GM19438 (cell line): ENCODE measurements at regions not wholly inside any gene's neighbourhood (a gene's known extent, or its start where the extent isn't known, plus 50 kb on each side); places are given as distances from the start of the nearest gene placed in this dataset.
"Not testable (repeated sequence)": the region's sequence is repeated elsewhere in the genome, so short reads cannot be mapped to it uniquely, and the experiment has no call there.

Experiments
- ATAC-seq: cut with Tn5 transposase; IDR thresholded peaks from one replicate; pipeline ENCODE4 v1.9.1; 2021; ENCODE audit warnings: low read depth; ENCODE audit not compliant: unreplicated experiment

DNA sequence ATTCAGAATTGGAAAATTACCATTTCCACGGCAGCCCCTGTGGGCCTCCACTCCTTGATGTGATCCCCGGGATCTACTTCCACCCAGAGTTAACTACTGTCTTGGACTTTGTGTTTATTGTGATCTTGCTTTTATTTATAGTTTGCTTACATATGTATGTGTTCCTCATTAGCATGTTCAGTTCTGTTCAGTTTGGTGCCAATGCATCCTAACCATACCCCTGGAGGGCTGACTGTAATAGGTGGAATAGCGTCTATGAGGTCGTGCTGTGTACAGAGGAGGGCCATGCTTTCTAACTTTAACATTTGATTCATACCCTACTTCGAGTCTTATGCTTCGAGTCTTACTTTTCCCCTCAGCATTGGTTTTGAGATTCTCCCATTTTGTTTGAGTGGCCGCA lies 104.3 kb upstream of the SLC24A3 start:
- no peak for ATAC-seq

DNA sequence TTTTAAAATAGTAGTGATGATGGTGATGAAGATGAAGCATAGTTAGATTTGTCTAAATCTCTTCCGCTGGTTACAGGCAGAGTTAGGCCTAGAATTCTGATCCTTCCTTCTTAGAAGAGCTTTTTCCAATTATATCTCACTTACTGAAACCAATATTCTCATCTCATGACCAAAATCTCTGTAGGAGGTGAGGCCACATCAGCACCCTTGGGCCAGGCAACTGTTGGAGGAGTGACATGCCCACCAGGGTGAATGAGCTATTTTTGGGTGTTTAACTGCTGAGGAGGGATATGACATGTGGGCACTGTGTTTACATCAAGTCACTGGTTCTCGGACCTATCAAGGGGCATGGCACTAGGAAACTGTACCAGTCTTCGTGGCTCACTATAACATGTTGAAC lies 102.2 kb upstream of the SLC24A3 start:
- no peak for ATAC-seq

DNA sequence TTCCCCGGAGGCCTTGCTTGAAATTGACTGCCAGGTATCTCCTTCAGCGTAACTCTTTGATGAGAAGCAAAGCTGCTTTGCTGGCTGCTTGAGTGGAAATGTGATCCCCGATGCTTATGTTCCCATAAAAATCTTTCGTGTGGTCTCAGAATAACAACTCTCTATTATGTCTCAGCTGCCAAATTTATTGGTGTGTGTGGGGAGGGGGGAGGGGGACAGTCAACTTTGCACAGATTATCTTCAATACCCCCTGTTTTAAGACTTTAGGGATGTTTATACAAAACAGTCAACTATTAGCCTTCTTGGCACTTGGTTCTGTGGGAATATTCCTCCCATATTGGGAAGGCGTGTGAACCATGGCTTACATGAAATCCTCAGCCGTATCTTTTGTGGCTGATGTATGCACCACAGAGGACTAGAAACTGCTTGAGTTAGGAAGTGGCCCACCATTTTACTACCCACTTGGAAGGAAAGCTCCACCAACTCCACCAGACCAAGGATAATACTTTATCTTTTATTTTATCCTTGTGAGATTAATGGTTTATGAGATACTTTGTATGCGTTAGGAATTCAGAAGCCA lies 101.5 kb upstream of the SLC24A3 start:
- ATAC-seq: no peak

DNA sequence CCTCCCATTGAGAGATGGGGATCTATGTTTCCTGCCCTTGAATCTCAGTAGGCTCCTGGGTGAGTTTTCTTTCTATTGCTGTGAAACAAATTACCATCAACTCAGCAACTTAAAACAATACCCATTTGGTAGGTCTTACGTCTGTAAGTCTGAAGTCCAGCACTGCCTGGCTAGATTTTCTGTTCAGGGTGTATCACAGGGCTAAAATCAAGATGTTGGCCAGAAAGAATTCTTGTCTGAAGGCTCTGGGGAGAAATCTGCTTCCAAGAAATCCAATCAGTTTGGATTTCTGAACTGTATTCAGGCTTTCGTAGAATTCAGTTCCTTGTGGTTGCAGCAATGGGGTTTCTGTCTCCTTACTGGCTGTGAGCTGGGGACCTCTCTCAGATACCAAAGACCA lies 99.6 kb upstream of the SLC24A3 start:
- ATAC-seq: no peak

DNA sequence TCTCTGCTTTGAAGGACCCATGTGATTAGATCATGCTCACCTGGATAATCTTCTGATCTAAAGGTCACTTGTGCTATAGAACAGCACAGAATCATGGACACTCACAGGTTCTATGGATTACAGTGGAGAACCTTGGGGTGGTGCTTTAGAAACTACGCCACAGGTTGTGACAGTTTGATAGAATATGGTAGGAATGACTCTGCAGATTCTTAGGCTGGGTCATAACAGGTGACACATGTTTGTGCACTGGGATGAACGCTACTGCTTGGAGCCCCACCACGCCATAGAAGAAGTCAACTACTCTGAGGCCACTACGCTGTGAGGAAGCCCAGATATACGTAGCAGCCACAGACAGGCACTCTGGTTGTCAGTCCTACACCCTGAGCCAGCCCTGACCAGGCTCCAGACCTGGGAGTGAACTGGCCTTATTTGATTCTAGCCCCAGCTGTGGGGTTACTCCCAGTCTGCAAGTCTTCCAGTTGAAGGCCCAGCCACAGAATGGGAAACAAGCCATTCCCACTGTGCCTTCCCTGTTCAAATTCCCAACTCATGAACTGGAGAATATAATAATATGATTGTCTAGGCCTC lies 99.0 kb upstream of the SLC24A3 start:
- no peak for ATAC-seq

DNA sequence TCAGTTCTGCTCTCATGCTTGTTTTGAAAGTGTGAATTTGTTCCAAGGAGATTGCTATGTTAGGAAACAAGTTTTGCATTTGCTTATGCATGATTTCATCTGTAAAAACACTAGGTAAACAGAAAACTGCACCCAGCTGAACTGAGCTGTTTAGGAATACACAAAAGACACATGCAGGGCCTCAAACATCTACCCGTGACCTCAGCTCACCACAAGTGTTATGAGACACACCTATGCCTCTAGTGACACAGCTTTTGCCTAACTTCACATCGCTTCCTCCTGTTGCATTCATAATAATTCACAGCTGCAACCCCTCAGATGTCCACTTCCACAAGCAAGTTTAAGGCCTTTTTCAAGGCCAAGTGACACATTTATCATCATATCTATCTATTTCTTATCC lies 98.0 kb upstream of the SLC24A3 start:
- no peak for ATAC-seq

DNA sequence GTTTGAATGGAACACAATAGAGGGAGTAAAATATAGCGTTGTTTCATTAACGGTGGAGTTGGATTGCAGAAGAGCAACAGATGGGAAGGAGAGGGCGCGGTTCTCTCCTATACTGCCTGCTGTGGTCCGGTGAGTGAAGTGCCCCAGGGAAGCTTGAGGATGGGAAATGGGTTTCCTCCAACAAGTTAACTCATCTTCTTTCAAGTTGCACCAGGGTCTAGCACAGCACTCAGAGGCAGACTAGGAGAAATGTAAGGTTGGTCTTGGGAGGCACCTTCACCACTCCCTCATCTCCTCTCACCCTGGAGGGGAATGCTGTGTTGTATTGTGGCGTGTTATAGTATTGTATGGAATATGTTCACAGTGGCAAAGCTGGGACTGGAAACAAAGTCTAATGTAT lies 96.9 kb upstream of the SLC24A3 start:
- no peak for ATAC-seq

DNA sequence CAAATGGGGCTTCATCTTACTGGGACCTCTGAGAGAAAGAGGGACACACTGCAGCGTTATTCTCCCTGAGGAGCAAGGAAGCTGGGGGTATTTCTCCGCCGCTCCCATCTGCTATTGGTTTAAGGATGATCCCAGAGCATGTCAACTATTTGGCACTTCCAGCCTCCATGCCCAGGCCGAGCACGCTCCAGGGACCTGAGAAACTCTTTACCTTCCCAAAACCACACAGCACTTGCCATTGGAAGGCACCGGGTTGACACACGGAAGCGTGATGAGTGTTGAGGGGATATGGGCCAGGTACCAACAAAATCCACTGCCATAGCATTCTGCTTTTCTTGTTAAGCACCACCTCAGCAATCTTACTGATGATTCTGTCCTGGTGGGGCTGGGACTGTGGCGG lies 92.4 kb upstream of the SLC24A3 start:
- no peak for ATAC-seq

DNA sequence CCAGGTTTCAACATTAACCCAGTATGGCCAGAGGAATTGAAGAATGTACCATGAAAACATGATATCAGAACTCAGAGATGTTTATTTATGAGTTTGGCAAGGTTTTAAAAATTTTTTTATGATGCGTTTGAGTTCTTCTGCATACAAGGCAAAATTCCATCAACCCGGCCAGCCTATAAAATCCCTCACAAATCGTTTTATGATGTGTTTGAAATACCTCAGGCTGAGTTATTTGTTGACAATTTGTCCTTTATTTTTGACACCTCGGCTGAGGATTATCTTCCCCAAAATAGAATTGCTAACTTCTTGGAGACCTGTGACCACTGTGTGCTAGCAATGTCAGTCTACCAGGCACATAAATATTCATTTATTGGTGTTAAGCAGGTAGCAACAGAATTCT lies 91.9 kb upstream of the SLC24A3 start:
- ATAC-seq: no peak

DNA sequence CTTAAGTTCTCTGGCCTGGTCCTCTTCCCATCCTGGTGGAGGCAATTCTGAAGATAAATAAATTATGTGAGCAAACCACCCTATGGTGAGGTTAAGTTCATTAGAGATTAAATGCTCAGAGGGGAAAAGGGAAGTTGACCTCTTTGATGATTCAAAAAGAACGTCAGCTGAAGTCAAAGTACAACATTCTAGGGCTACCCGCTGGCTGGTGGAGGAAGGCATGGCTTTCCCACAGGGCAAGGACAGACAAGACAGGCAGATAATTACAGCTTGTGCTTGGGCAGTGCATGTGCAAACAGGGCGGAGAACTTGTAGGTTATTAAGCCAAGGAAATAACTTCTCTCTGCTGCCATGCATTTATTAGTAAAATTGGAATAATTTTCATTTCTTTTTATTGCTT lies 91.0 kb upstream of the SLC24A3 start:
- no peak for ATAC-seq

DNA sequence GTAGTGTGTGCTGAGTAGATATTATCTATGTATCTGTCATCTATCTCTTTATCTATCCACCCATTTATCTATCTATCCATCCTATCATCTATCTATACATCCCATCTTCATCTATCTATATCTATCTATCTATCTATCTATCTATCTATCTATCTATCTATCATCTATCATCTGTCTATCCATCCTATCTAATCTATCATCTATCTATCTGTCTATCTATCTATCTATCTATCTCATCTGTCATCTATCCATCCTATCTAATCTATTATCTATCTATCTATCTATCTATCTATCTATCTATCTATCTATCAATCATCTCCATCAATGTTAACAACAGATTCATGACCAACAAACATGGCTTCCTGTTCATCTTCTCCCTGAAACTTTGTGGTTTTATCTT lies 90.5 kb upstream of the SLC24A3 start:
- ATAC-seq: no peak

DNA sequence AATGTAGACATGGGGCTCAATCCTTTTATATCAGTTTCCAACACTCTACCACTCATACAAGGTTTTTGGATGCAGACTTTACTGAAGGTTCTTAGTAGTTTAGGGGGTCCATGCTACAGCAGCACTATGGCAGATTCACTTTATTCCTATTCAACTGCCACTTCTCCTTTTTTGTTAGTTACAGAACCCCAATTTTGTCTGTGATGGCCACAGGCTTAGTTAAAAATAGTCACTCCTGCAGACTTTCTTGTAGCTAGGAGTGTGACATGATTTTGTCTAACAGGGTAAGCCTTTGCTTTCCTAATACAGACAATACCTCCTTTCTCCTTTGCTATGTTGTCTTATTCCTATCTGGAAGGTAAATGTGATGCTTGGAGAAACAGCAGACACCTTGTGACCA lies 90.0 kb upstream of the SLC24A3 start:
- ATAC-seq: no peak

DNA sequence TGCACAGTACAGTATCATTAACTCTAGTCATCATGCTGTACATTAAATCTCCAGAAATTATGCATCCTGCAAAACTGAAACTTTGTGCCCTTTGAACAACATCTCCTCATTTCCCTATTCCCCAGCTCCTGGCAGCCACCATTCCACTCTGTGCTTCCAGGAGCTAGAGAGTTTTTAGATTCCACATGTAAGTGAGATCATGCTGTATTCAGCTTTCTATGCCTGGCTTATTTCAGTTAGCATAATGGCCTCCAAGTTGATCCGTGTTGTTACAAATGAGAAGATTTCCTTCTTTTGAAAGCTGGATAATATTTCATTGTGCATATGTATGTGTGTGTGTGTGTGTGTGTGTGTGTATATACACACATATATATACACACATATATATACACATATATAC lies 86.9 kb upstream of the SLC24A3 start:
- no peak for ATAC-seq

DNA sequence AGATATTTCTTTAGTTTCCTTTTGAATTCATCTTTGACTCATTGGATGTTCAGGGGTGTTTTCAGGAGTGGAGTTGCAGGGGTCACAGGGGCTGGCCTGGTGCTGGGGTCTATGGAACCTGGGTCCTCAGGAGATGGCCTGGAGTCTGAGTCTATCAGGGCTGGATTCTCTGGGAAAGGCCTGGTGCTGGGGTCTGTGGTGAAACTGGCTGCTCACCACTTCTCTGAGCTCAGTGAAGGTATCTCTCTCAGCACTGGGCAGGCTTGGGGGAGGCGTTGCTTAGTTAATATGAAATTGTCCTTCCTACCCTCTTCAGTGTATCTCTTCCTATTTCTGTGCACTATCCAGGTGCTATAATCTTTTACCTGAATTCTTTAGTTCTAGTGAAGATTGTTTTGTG lies 83.1 kb upstream of the SLC24A3 start:
- no peak for ATAC-seq

DNA sequence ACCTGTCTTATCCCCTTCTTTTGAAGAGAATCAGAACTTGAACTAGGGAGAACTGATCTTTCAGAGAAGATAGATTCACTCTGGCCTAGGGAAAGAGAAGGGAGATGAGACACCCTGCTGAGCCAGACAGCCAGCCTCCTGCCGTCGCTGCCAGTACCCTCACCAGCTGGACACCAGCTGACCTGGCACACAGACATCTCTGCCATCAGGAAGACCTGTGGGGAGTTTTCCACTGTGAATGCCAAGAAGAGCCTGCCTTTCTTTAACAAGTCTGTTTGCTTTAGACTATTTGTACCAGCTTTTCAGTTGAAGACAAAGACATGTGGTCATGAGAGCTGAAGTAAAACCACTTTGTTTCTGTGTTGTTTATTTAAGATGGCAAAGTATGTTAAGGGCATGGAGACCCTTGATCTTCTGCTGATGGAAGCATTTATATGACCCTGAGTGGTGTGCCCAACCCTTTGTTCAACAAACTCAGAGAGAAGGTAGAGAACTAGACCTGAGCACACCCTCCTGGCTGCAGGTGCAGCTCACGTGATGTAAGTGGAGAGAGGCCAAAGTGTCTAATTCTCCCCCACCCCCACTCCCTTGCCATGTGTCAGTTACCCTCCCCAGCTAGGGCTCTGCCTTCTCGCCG lies 82.3 kb upstream of the SLC24A3 start:
- no peak for ATAC-seq

DNA sequence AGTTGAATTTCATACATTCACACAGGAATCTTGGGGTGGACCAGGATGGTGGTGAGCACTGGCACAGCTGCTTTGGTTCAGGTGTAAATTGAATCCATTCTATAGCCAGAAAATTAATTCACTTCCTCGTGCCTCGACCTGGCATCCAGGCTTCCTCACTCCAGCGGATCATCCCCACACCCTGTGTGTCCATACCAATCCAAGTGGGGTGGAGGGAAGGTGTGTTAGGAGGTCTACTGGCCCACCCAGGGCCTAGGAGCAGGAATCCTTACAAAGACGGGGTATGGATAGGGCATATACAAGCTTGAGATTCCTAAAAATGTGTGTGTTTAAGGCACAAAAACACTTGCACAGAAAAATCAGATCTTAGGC lies 81.8 kb upstream of the SLC24A3 start:
- ATAC-seq: no peak

DNA sequence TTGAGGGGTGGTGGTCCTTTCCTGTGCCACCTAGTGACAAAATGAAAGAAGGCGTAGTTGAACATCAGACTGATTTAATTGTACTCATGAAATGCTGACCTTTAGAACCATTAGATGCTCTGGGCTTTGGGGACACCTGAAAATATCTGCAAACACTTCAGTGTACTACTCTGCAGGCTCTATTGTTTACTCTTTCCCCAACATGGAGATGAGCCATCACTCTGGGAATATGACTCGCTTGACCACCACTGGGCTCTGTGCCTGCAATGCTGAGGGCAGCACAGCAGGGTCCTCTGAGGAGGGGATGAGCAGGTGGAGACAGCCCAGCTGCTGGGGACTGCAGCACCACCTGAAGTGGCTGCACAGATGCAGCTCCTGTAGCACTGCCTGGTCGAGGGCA lies 74.8 kb upstream of the SLC24A3 start:
- ATAC-seq: no peak

DNA sequence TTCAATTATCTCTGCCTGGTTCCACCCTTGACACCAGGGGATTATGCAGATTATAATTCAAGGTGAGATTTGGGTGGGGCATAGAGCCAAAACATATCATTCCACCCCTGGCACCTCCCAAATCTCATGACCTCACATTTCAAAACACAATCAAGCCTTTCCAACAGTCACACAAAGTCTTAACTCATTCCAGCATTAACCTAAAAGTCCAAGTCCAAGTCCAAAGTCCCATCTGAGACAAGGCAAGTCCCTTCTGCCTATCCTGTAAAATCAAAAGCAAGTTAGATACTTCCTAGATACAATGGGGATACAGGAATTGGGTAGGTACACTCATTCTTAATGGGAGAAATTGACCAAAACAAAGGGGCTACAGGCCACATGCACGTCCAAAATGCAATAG lies 73.7 kb upstream of the SLC24A3 start:
- ATAC-seq: no peak

DNA sequence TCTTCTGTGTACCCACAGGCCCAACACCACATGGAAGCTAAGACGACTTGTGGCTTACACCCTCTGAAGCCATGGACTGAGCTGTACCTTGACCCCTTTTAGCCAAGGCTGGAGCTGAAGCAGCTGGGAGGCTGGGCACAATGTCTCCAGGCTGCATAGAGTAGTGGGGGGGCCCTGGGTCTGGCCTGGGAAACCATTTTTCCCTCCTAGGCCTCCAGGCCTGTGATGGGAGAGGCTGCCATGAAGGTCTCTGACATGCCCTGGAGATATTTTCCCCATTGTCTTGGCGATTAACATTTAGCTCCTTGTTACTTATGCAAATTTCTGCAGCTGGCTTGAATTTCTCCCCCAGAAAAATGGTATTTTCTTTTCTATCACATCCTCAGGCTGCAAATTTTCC lies 72.9 kb upstream of the SLC24A3 start:
- ATAC-seq: not testable (repeated sequence)

DNA sequence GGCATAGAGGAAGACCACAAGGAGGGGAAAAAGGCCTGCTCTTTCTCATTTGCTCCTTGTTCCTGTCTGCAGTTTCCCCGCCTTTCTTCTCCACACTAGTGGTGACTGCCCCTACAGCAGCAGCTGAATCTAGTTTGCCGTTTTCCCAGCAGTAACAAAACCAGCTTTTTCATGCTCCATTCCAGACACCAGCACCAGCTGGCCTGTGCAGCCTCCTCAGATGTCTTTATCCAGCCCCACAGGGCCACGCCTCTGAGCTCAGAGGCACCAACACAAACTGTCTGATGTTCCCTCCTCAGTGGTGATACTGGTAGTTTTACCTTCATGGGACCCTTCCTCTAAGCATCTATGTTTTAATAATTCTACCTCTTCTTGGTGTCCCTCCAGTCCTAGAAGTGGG lies 70.4 kb upstream of the SLC24A3 start:
- no peak for ATAC-seq

DNA sequence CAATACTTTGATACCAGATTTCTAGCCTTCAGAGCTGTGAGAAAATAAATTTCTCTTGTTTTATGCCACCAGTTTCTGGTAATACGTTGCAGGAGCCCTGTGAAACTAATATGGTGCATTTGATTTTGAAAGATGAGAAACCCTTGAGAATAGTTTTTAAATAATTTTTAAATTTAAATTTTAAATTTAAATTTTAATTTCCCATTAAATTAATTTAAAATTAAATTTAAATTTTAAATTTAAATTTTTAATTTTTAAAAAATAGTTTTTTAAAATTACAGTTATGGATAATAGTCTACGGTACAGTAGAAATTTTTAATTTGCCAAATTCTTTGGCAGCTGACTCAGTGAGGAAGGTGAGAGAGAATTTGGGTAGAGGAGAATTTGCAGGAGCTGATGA lies 68.6 kb upstream of the SLC24A3 start:
- ATAC-seq: no peak

DNA sequence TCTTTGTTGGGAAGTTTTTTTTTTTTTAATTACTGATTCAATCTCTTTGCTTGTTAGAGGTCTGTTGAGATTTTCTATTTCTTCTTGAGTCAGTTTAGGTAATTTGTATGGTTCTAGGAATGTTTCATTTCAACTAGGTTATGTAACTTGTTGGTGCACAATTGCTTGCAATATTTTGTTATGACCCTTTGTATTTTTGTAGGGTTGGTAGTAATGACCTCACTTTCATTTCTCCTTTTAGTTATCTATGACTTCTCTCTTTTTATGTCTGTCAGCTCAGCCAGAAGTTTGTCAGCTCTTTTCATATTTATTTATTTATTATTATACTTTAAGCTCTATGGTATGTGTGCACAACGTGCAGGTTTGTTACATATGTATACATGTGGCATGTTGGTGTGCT lies 51.1 kb upstream of the SLC24A3 start:
- ATAC-seq: no peak
